Activated CD4-positive, alpha-beta T cell treated with anti-CD3 and anti-CD28 coated beads for 36 hours (primary cell): ENCODE measurements at regions not wholly inside any gene's neighbourhood (a gene's known extent, or its start where the extent isn't known, plus 50 kb on each side); places are given as distances from the start of the nearest gene placed in this dataset.
A peak's percentile ranks its signal among the peaks of the same experiment; 100 is the strongest.
"Not testable (repeated sequence)": the region's sequence is repeated elsewhere in the genome, so short reads cannot be mapped to it uniquely, and the experiment has no call there.

ENCODE experiments used
- ATAC-seq: fragments of 200-7000 bp; cut with Tn5 transposase; one replicate; pipeline ENCODE4 v1.10.0; 2021; ENCODE audit warnings: mild to moderate bottlenecking, moderate library complexity
- CTCF ChIA-PET: fragments of 350-600 bp; sonication (Branson Sonifier 250); formaldehyde crosslinking; loops from one replicate; lab custom pipeline; 2021; ENCODE audit warnings: antibody characterized with exemption; lab: Charles Lee
- POLR2A ChIA-PET: fragments of 350-600 bp; sonication (Branson Sonifier 250); formaldehyde crosslinking; loops from one replicate; lab custom pipeline; 2021; ENCODE audit warnings: antibody characterized with exemption, inconsistent platforms; lab: Charles Lee
- DNase-seq: peaks from one replicate; pipeline ENCODE4 v3.0.0-alpha.2; 2020
- H3K27ac Mint-ChIP-seq: one replicate; pipeline ENCODE4 v1.8.0; 2021; ENCODE audit warnings: mixed read lengths
- H3K27me3 Mint-ChIP-seq: one replicate; pipeline ENCODE4 v1.8.0; 2021; ENCODE audit warnings: mixed read lengths
- H3K36me3 Mint-ChIP-seq: one replicate; pipeline ENCODE4 v1.8.0; 2021; ENCODE audit warnings: low read depth, mixed read lengths
- H3K4me1 Mint-ChIP-seq: one replicate; pipeline ENCODE4 v1.8.0; 2021; ENCODE audit warnings: mixed read lengths
- H3K4me3 Mint-ChIP-seq: one replicate; pipeline ENCODE4 v1.8.0; 2021; ENCODE audit warnings: mild to moderate bottlenecking, moderate library complexity, mixed read lengths
- H3K9me3 Mint-ChIP-seq: one replicate; pipeline ENCODE4 v1.8.0; 2021; ENCODE audit warnings: low read depth, mixed read lengths
- intact Hi-C, 2 experiments: fragments of 100-400 bp; cut with DNase I in 1 of 2; cut with micrococcal nuclease in 1 of 2; formaldehyde crosslinking; loops; one replicate each; pipeline versions ENCODE4 v1.14.2 to v1.15.1; 2022 to 2024; cut with DNase I, micrococcal nuclease

GRCh38 chr2:47964277-47964676 lies 58.0 kb upstream of the FBXO11 start:
- no peaks in the 10 kb centered on the region for H3K4me1 Mint-ChIP-seq
- no peak overlapping the region for H3K27ac Mint-ChIP-seq
- ChIA-PET POLR2A (no interaction called here), CTCF (interaction anchor here (0.7 kb wide), 1 partner anchor 349 kb away, joined by 3 read pairs; no protein-coding TSS in a partner anchor)
- intact Hi-C loops = no loop called here
- H3K9me3 Mint-ChIP-seq = no peaks in the 10 kb centered on the region
- peaks cover 14% of the 10 kb centered on the region for H3K27me3 Mint-ChIP-seq
- DNase-seq (no peak), ATAC-seq (no peak)
- no peak overlapping the region for H3K4me3 Mint-ChIP-seq
- H3K36me3 Mint-ChIP-seq = no peaks in the 10 kb centered on the region

GRCh38 chr2:47964722-47965434 lies 58.6 kb upstream of the FBXO11 start:
- Mint-ChIP-seq H3K27me3 (peaks cover 14% of the 10 kb centered on the region), H3K4me3 (no peak overlapping the region), H3K27ac (no peak overlapping the region), H3K36me3 (no peaks in the 10 kb centered on the region), H3K4me1 (no peaks in the 10 kb centered on the region), H3K9me3 (no peaks in the 10 kb centered on the region)
- DNase-seq = peak; percentile 7
- intact Hi-C loops = no loop called here
- ChIA-PET POLR2A (no interaction called here), CTCF (no interaction called here)
- ATAC-seq = peak; percentile 87

GRCh38 chr2:47976728-47977127 lies 70.4 kb upstream of the FBXO11 start:
- intact Hi-C loops, POLR2A ChIA-PET: not testable (repeated sequence)
- CTCF ChIA-PET = interaction anchor here (1.1 kb wide), 1 partner anchor 449 kb away, joined by 3 read pairs; no protein-coding TSS in a partner anchor

GRCh38 chr2:47984041-47984440 lies 77.7 kb upstream of the FBXO11 start:
- Mint-ChIP-seq H3K9me3 (no peaks in the 10 kb centered on the region), H3K36me3 (no peaks in the 10 kb centered on the region), H3K27me3 (no peaks in the 10 kb centered on the region), H3K27ac (no peak overlapping the region), H3K4me1 (no peaks in the 10 kb centered on the region), H3K4me3 (no peak overlapping the region)
- POLR2A ChIA-PET = no interaction called here
- CTCF ChIA-PET = no interaction called here
- DNase-seq = no peak
- intact Hi-C loops = no loop called here
- ATAC-seq = no peak

More at GRCh38 chr2:47976728-47977127, 70.4 kb upstream of the FBXO11 start:
- H3K36me3 Mint-ChIP-seq, H3K4me1 Mint-ChIP-seq, H3K27me3 Mint-ChIP-seq, H3K4me3 Mint-ChIP-seq, H3K9me3 Mint-ChIP-seq, DNase-seq, ATAC-seq, H3K27ac Mint-ChIP-seq: not testable (repeated sequence)

GRCh38 chr2:47990503-47990902 lies 84.2 kb upstream of the FBXO11 start:
- ChIA-PET CTCF (interaction anchor here (0.5 to 1.8 kb wide), 2 partner anchors 11 to 53 kb away, joined by 3 to 4 read pairs; no protein-coding TSS in a partner anchor), POLR2A (no interaction called here)
- Mint-ChIP-seq H3K36me3 (no peaks in the 10 kb centered on the region), H3K9me3 (no peaks in the 10 kb centered on the region), H3K4me1 (peaks cover 4% of the 10 kb centered on the region), H3K27ac (no peak overlapping the region), H3K27me3 (no peaks in the 10 kb centered on the region), H3K4me3 (no peak overlapping the region)
- intact Hi-C loops = no loop called here
- ATAC-seq (no peak), DNase-seq (no peak)

- ATAC-seq = peak; percentile 36
- CTCF ChIA-PET = no interaction called here
Measured at GRCh38 chr2:47992671-47993070, 86.4 kb upstream of the FBXO11 start.

GRCh38 chr2:47996808-47997207 lies 90.5 kb upstream of the FBXO11 start:
- H3K36me3 Mint-ChIP-seq = no peaks in the 10 kb centered on the region
- POLR2A ChIA-PET = no interaction called here
- DNase-seq (no peak), ATAC-seq (no peak)
- intact Hi-C loops = no loop called here
- no peak overlapping the region for H3K4me3 Mint-ChIP-seq
- CTCF ChIA-PET = no interaction called here
- H3K9me3 Mint-ChIP-seq = no peaks in the 10 kb centered on the region
- no peaks in the 10 kb centered on the region for H3K27me3 Mint-ChIP-seq
- no peak overlapping the region for H3K27ac Mint-ChIP-seq
- H3K4me1 Mint-ChIP-seq = peaks cover 4% of the 10 kb centered on the region

More at GRCh38 chr2:47992671-47993070, 86.4 kb upstream of the FBXO11 start:
- POLR2A ChIA-PET = no interaction called here
- H3K4me3 Mint-ChIP-seq = no peak overlapping the region
- H3K9me3 Mint-ChIP-seq = no peaks in the 10 kb centered on the region
- H3K27ac Mint-ChIP-seq = peak overlapping the region; percentile 1
- peaks cover 4% of the 10 kb centered on the region for H3K4me1 Mint-ChIP-seq
- no peaks in the 10 kb centered on the region for H3K27me3 Mint-ChIP-seq
- intact Hi-C loops = no loop called here
- H3K36me3 Mint-ChIP-seq = no peaks in the 10 kb centered on the region
- no peak for DNase-seq

GRCh38 chr2:47999512-47999911 lies 93.2 kb upstream of the FBXO11 start:
- Mint-ChIP-seq H3K4me3 (no peak overlapping the region), H3K4me1 (no peaks in the 10 kb centered on the region), H3K9me3 (no peaks in the 10 kb centered on the region), H3K27ac (no peak overlapping the region), H3K27me3 (no peaks in the 10 kb centered on the region), H3K36me3 (no peaks in the 10 kb centered on the region)
- DNase-seq = no peak
- ATAC-seq = no peak
- ChIA-PET CTCF (no interaction called here), POLR2A (no interaction called here)
- intact Hi-C loops = no loop called here

- ChIA-PET CTCF (interaction anchor here (0.8 kb wide), 1 partner anchor 11 kb away, joined by 4 read pairs; no protein-coding TSS in a partner anchor), POLR2A (no interaction called here)
- intact Hi-C loops = no loop called here
- Mint-ChIP-seq H3K36me3 (no peaks in the 10 kb centered on the region), H3K27ac (no peak overlapping the region), H3K4me3 (no peak overlapping the region), H3K27me3 (no peaks in the 10 kb centered on the region), H3K9me3 (no peaks in the 10 kb centered on the region), H3K4me1 (no peaks in the 10 kb centered on the region)
- no peak for DNase-seq
- ATAC-seq = no peak
Measured at GRCh38 chr2:48001498-48001897, 95.2 kb upstream of the FBXO11 start.

GRCh38 chr2:48006094-48006493 lies 99.8 kb upstream of the FBXO11 start:
- no peak for DNase-seq
- Mint-ChIP-seq H3K36me3 (no peaks in the 10 kb centered on the region), H3K9me3 (no peaks in the 10 kb centered on the region), H3K4me3 (no peak overlapping the region), H3K4me1 (no peaks in the 10 kb centered on the region), H3K27me3 (peaks cover 2% of the 10 kb centered on the region), H3K27ac (no peak overlapping the region)
- ChIA-PET POLR2A (no interaction called here), CTCF (no interaction called here)
- intact Hi-C loops = no loop called here
- no peak for ATAC-seq

GRCh38 chr2:48007699-48008268 lies 101.5 kb upstream of the FBXO11 start:
- Mint-ChIP-seq H3K36me3 (no peaks in the 10 kb centered on the region), H3K27ac (no peak overlapping the region), H3K4me1 (no peaks in the 10 kb centered on the region), H3K4me3 (no peak overlapping the region), H3K9me3 (no peaks in the 10 kb centered on the region), H3K27me3 (peaks cover 3% of the 10 kb centered on the region)
- no peak for ATAC-seq
- intact Hi-C loops = no loop called here
- ChIA-PET CTCF (no interaction called here), POLR2A (no interaction called here)
- no peak for DNase-seq

GRCh38 chr2:48009256-48009655 lies 103.0 kb upstream of the FBXO11 start:
- H3K27ac Mint-ChIP-seq = no peak overlapping the region
- H3K9me3 Mint-ChIP-seq = no peaks in the 10 kb centered on the region
- no peak overlapping the region for H3K4me3 Mint-ChIP-seq
- ChIA-PET POLR2A (interaction anchor here (1.1 kb wide), 1 partner anchor 99 kb away, joined by 4 read pairs; no protein-coding TSS in a partner anchor), CTCF (interaction anchor here (0.7 to 1.5 kb wide), 2 partner anchors 17 to 744 kb away, joined by 3 to 4 read pairs; no protein-coding TSS in a partner anchor)
- intact Hi-C loops = no loop called here
- peaks cover 3% of the 10 kb centered on the region for H3K27me3 Mint-ChIP-seq
- DNase-seq = no peak
- no peaks in the 10 kb centered on the region for H3K36me3 Mint-ChIP-seq
- no peaks in the 10 kb centered on the region for H3K4me1 Mint-ChIP-seq
- no peak for ATAC-seq
